ENCODE measurements at regions not wholly inside any gene's neighbourhood (a gene's known extent, or its start where the extent isn't known, plus 50 kb on each side); places are given as distances from the start of the nearest gene placed in this dataset.
"Not testable (repeated sequence)": the region's sequence is repeated elsewhere in the genome, so short reads cannot be mapped to it uniquely, and the experiment has no call there.

DNA sequence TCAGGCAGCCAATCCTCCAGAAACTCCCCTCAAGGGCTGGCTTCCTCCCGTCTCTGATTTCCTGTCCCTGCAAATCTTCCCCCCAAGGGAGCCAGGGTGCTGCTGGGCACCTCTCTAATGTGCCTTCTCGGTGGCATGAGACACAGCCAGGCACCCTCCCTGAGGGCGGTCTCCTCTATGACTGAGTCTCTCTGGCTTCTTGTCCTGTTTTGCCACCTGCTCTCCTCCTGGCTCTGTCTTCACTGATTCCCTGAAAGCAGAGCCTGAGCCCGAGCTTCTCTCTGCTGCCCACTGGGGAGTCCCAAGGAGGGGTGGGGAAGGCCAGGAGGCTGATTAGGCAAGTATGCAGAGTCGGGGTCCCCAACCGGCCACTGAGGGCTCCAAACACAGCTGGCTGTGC, 60.4 kb upstream of the INSIG1 start:
- DNase-seq (ENCODE audit: missing footprints) (no peak), ATAC-seq (no peak)
- intact Hi-C loops (cut with DNase I), result no loop called here

DNA sequence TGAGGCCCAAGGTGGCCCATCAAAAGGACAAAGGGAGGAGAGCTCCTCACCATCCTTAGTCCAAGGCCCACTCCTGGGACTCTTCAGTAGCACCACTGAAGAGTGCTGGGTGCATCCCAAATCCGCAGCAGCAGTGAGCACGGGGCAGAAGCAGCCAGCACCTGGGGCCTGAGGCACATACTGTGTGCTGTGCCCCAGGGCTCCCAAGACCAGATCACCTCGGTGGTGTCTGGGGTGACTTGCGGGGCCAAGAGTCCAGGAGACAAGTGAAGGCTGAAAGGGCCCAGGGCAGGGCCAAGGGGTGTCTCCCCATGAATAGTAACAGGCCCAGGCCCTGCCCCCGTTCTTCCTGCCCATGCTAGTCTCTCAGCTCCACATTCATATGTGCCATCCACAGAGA, 59.9 kb upstream of the INSIG1 start:
- intact Hi-C loops (cut with DNase I), result no loop called here
- no peak for DNase-seq (ENCODE audit: missing footprints)
- ATAC-seq, result no peak

- ATAC-seq; intact Hi-C loops (cut with DNase I); DNase-seq (ENCODE audit: missing footprints): not testable (repeated sequence)
Measured at GRCh38 chr7:155239431-155240087, 58.1 kb upstream of the INSIG1 start.

DNA sequence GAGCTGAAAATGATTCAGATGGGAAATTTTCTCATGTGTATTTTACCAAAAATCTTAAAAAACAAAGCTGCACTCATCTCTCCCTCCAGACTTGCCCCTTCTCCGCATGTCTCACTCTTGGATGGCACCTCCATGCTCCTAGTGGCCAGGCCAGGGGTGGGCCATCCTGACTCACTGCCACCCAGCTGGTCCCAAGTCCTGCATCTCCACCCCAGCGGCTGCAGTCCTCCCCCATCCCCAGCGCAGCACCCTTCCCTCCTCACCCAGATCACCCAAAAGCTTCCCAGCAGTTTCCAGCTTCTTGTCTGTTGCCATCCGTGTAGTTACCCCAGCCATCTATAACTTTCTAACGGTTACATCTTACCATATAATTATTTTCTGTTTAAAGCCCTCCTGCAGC, 53.0 kb upstream of the INSIG1 start:
- ATAC-seq (no peak), DNase-seq (ENCODE audit: missing footprints) (no peak)
- intact Hi-C loops (cut with DNase I), result no loop called here

- DNase-seq (ENCODE audit: missing footprints) (no peak), ATAC-seq (no peak)
- intact Hi-C loops (cut with DNase I), result no loop called here
Measured at GRCh38 chr7:155247479-155248365, 50.0 kb upstream of the INSIG1 start.

Data from Right ventricle myocardium inferior (tissue), 1 donor.